Neuronal stem cell (in vitro differentiated cells): ENCODE measurements at regions not wholly inside any gene's neighbourhood (a gene's known extent, or its start where the extent isn't known, plus 50 kb on each side); places are given as distances from the start of the nearest gene placed in this dataset.

Source experiments
- DNase-seq: peaks from one replicate; pipeline ENCODE4 v3.0.0-alpha.2; 2013; ENCODE audit warnings: low spot score
- H2AFZ ChIP-seq: one replicate; pipeline ENCODE4 v1.6.1; 2013; ENCODE audit warnings: mild to moderate bottlenecking, low read length, inconsistent platforms
- H2AK5ac ChIP-seq: 2 replicates; pipeline ENCODE4 v1.6.1; 2013; ENCODE audit warnings: low read depth, mild to moderate bottlenecking, inconsistent platforms, low read length, moderate library complexity, mixed read lengths
- H2BK120ac ChIP-seq: 2 replicates; pipeline ENCODE4 v1.6.1; 2013; ENCODE audit warnings: low read depth, mild to moderate bottlenecking, inconsistent platforms, low read length, moderate library complexity, mixed read lengths
- H2BK12ac ChIP-seq: one replicate; pipeline ENCODE4 v1.6.1; 2013; ENCODE audit warnings: low read length, inconsistent platforms
- H2BK15ac ChIP-seq: 2 replicates; pipeline ENCODE4 v1.6.1; 2013; ENCODE audit warnings: mild to moderate bottlenecking, low read length, inconsistent platforms, mixed read lengths
- H2BK5ac ChIP-seq: one replicate; pipeline ENCODE4 v1.6.1; 2013; ENCODE audit warnings: inconsistent platforms, mild to moderate bottlenecking, low read length, moderate library complexity
- H3K14ac ChIP-seq: one replicate; pipeline ENCODE4 v1.6.1; 2013; ENCODE audit warnings: low read length, inconsistent platforms
- H3K18ac ChIP-seq: 2 replicates; pipeline ENCODE4 v1.6.1; 2013; ENCODE audit warnings: low read length, inconsistent platforms
- H3K23ac ChIP-seq: 2 replicates; pipeline ENCODE4 v1.6.1; 2013; ENCODE audit warnings: low read depth, mild to moderate bottlenecking, mixed read lengths, low read length, inconsistent platforms; ENCODE audit not compliant: poor library complexity
- H3K27ac ChIP-seq: replicated peaks from 3 replicates; pipeline ENCODE4 v1.5.1; 2013; ENCODE audit warnings: low read length, inconsistent platforms
- H3K27me3 ChIP-seq, 3 experiments: 2 replicates each; pipeline ENCODE4 v1.6.1; 2013; ENCODE audit warnings: low read length in 3 of 3, mild to moderate bottlenecking in 2 of 3, inconsistent platforms in 1 of 3, low read depth in 1 of 3, mixed read lengths in 1 of 3, moderate library complexity in 1 of 3; ENCODE audit not compliant: control insufficient read depth in 3 of 3, insufficient read depth in 3 of 3
- H3K36me3 ChIP-seq, 2 donors: replicated peaks in 1 of 2; 2 replicates each; pipeline ENCODE4 v1.6.1; 2013; ENCODE audit warnings: low read length in 2 of 2; ENCODE audit not compliant: control insufficient read depth in 2 of 2, insufficient read depth in 2 of 2
- H3K4ac ChIP-seq: 2 replicates; pipeline ENCODE4 v1.6.1; 2013; ENCODE audit warnings: inconsistent platforms, mild to moderate bottlenecking, low read length, moderate library complexity
- H3K4me1 ChIP-seq, 2 donors: 1 replicate in 1 of 2; 2 replicates in 1 of 2; pipeline ENCODE4 v1.6.1; 2013; ENCODE audit warnings: low read length in 2 of 2, low read depth in 1 of 2; ENCODE audit not compliant: control insufficient read depth in 2 of 2, insufficient read depth in 1 of 2
- H3K4me2 ChIP-seq: one replicate; pipeline ENCODE4 v1.6.1; 2013; ENCODE audit warnings: mild to moderate bottlenecking, low read length, inconsistent platforms; ENCODE audit not compliant: insufficient read depth, poor library complexity, severe bottlenecking
- H3K4me3 ChIP-seq, 2 donors: 2 replicates each; pipeline ENCODE4 v1.5.1; 2013; ENCODE audit warnings: low read length in 2 of 2, mild to moderate bottlenecking in 2 of 2, inconsistent platforms in 1 of 2, moderate library complexity in 1 of 2
- H3K79me1 ChIP-seq: one replicate; pipeline ENCODE4 v1.6.1; 2013; ENCODE audit warnings: low read depth, mild to moderate bottlenecking, inconsistent platforms, low read length, moderate library complexity
- H3K9ac ChIP-seq: one replicate; pipeline ENCODE4 v1.6.1; 2013; ENCODE audit warnings: mild to moderate bottlenecking, low read depth, low read length, inconsistent platforms; ENCODE audit not compliant: poor library complexity
- H3K9me3 ChIP-seq, 2 donors: replicated peaks in 1 of 2; 2 replicates each; pipeline versions ENCODE3 to v1.6.1; 2013; ENCODE audit warnings: low read length in 2 of 2, mild to moderate bottlenecking in 2 of 2, inconsistent platforms in 1 of 2, low read depth in 1 of 2, mixed read lengths in 1 of 2, moderate library complexity in 1 of 2; ENCODE audit not compliant: control insufficient read depth in 2 of 2, insufficient read depth in 1 of 2
- H4K8ac ChIP-seq: one replicate; pipeline ENCODE4 v1.6.1; 2013; ENCODE audit warnings: low read depth, mild to moderate bottlenecking, inconsistent platforms, low read length, moderate library complexity
- H4K91ac ChIP-seq: one replicate; pipeline ENCODE4 v1.6.1; 2013; ENCODE audit warnings: low read length, low read depth, mild to moderate bottlenecking, inconsistent platforms; ENCODE audit not compliant: poor library complexity
- WGBS, 2 donors: extraction: QIAGEN DNeasy Blood & Tissue Kit; methylation state at CpG; one replicate each; pipeline ENCODE4 v1.1.7; 2013; ENCODE audit warnings: missing lambda C conversion rate in 2 of 2, mixed read lengths in 1 of 2; ENCODE audit not compliant: insufficient read length in 2 of 2, insufficient replicate concordance in 1 of 2; ENCODE audit errors: extremely low coverage in 2 of 2; 5-methylcytosine and 5-hydroxymethylcytosine counted together

- no peaks in the 10 kb centered on the region for H3K9me3 ChIP-seq
- H4K8ac ChIP-seq: no peak overlapping the region
- H3K79me1 ChIP-seq: no peaks in the 10 kb centered on the region
- H3K14ac ChIP-seq: no peak overlapping the region
- no peak for DNase-seq
- H3K27ac ChIP-seq: no peak overlapping the region
- H2AK5ac ChIP-seq: no peak overlapping the region
- H2BK15ac ChIP-seq: no peak overlapping the region
- H3K36me3 ChIP-seq: no peaks in the 10 kb centered on the region
- no peak overlapping the region for H2AFZ ChIP-seq
- H3K4me1 ChIP-seq: no peaks in the 10 kb centered on the region
- no peak overlapping the region for H3K4ac ChIP-seq
- H3K23ac ChIP-seq: no peak overlapping the region
- H3K27me3 ChIP-seq: no peaks in the 10 kb centered on the region
- no peak overlapping the region for H3K4me3 ChIP-seq
- H3K9ac ChIP-seq: no peak overlapping the region
- H2BK12ac ChIP-seq: no peak overlapping the region
- H3K4me2 ChIP-seq: no peak overlapping the region
- H2BK5ac ChIP-seq: no peak overlapping the region
- WGBS, 2 donors: no CpG with 5 or more reads among the region's 6 CpGs
- H3K18ac ChIP-seq: no peak overlapping the region
- H2BK120ac ChIP-seq: no peak overlapping the region
- no peak overlapping the region for H4K91ac ChIP-seq
Observed at GRCh38 chr10:42969909-42970308, 107.0 kb upstream of the RET start.

- H2BK5ac ChIP-seq: peak overlapping the region; percentile 35
- H3K27me3 ChIP-seq: no peaks in the 10 kb centered on the region
- H3K36me3 ChIP-seq: no peaks in the 10 kb centered on the region
- H2BK120ac ChIP-seq: no peak overlapping the region
- H2AFZ ChIP-seq: no peak overlapping the region
- H3K23ac ChIP-seq: no peak overlapping the region
- no CpG with 5 or more reads among the region's 15 CpGs for WGBS, 2 donors
- no peak overlapping the region for H3K4me2 ChIP-seq
- H2BK12ac ChIP-seq: no peak overlapping the region
- H3K14ac ChIP-seq: peak overlapping the region; percentile 14
- no peaks in the 10 kb centered on the region for H3K4me1 ChIP-seq
- H2AK5ac ChIP-seq: peak overlapping the region; percentile 36
- no peak overlapping the region for H4K8ac ChIP-seq
- H3K27ac ChIP-seq: no peak overlapping the region
- no peak for DNase-seq
- peak overlapping the region; percentile 68 for H3K4ac ChIP-seq
- no peaks in the 10 kb centered on the region for H3K79me1 ChIP-seq
- H3K9ac ChIP-seq: no peak overlapping the region
- H4K91ac ChIP-seq: no peak overlapping the region
- H3K4me3 ChIP-seq: no peak overlapping the region
- no peaks in the 10 kb centered on the region for H3K9me3 ChIP-seq
- H2BK15ac ChIP-seq: no peak overlapping the region
- H3K18ac ChIP-seq: peak overlapping the region; percentile 52
Observed at GRCh38 chr10:42970451-42971250, 106.2 kb upstream of the RET start.

- no peak overlapping the region for H4K8ac ChIP-seq
- H2BK5ac ChIP-seq: peak overlapping the region; percentile 35
- DNase-seq: no peak
- no peak overlapping the region for H2BK120ac ChIP-seq
- no CpG with 5 or more reads among the region's 4 CpGs for WGBS, 2 donors
- no peak overlapping the region for H3K9ac ChIP-seq
- H3K79me1 ChIP-seq: no peaks in the 10 kb centered on the region
- no peak overlapping the region for H3K4me2 ChIP-seq
- H3K4ac ChIP-seq: peak overlapping the region; percentile 68
- no peaks in the 10 kb centered on the region for H3K4me1 ChIP-seq
- H2AFZ ChIP-seq: no peak overlapping the region
- H3K18ac ChIP-seq: no peak overlapping the region
- no peak overlapping the region for H3K27ac ChIP-seq
- no peak overlapping the region for H4K91ac ChIP-seq
- H3K9me3 ChIP-seq: no peaks in the 10 kb centered on the region
- H3K14ac ChIP-seq: no peak overlapping the region
- H2BK12ac ChIP-seq: no peak overlapping the region
- H2BK15ac ChIP-seq: no peak overlapping the region
- H2AK5ac ChIP-seq: peak overlapping the region; percentile 36
- H3K36me3 ChIP-seq: no peaks in the 10 kb centered on the region
- H3K4me3 ChIP-seq: no peak overlapping the region
- no peaks in the 10 kb centered on the region for H3K27me3 ChIP-seq
- H3K23ac ChIP-seq: no peak overlapping the region
Observed at GRCh38 chr10:42971251-42971599, 105.6 kb upstream of the RET start.

GRCh38 chr10:42972946-42973345, 103.9 kb upstream of the RET start:
- H3K4me3 ChIP-seq: no peak overlapping the region
- no peak overlapping the region for H2BK5ac ChIP-seq
- no peak overlapping the region for H3K27ac ChIP-seq
- H4K8ac ChIP-seq: no peak overlapping the region
- H3K4me2 ChIP-seq: no peak overlapping the region
- H3K4me1 ChIP-seq: no peaks in the 10 kb centered on the region
- DNase-seq: no peak
- no peak overlapping the region for H3K9ac ChIP-seq
- no peaks in the 10 kb centered on the region for H3K9me3 ChIP-seq
- no peaks in the 10 kb centered on the region for H3K79me1 ChIP-seq
- H3K14ac ChIP-seq: no peak overlapping the region
- H2AK5ac ChIP-seq: no peak overlapping the region
- no peaks in the 10 kb centered on the region for H3K36me3 ChIP-seq
- H4K91ac ChIP-seq: no peak overlapping the region
- H3K4ac ChIP-seq: no peak overlapping the region
- WGBS, 2 donors: no CpG with 5 or more reads among the region's 6 CpGs
- no peak overlapping the region for H3K18ac ChIP-seq
- no peak overlapping the region for H2BK120ac ChIP-seq
- no peaks in the 10 kb centered on the region for H3K27me3 ChIP-seq
- H3K23ac ChIP-seq: no peak overlapping the region
- H2AFZ ChIP-seq: no peak overlapping the region
- H2BK15ac ChIP-seq: no peak overlapping the region
- H2BK12ac ChIP-seq: no peak overlapping the region
